Fibroblast of lung (primary cell): ENCODE measurements at regions not wholly inside any gene's neighbourhood (a gene's known extent, or its start where the extent isn't known, plus 50 kb on each side); places are given as distances from the start of the nearest gene placed in this dataset.

ENCODE experiments used
- CTCF ChIP-seq, 2 donors: IDR thresholded peaks in 1 of 2; conservative IDR thresholded peaks in 1 of 2; 1 replicate in 1 of 2; 2 replicates in 1 of 2; pipeline ENCODE4 v1.5.1; 2011 to 2012; ENCODE audit warnings: low read length in 2 of 2, control low read depth in 1 of 2, inconsistent platforms in 1 of 2, low read depth in 1 of 2, mild to moderate bottlenecking in 1 of 2
- EZH2 ChIP-seq: IDR thresholded peaks from 2 replicates; pipeline ENCODE4 v1.5.1; 2012; ENCODE audit warnings: low read length, control low read depth, mild to moderate bottlenecking; ENCODE audit errors: missing control alignments

GRCh38 chr5:72623323-72623722, 116.1 kb upstream of the ZNF366 start:
- TF ChIP-seq CTCF (conservative IDR thresholded peaks at IDR 0.05 in 1 of 2, IDR thresholded peaks at IDR 0.05 in 1 of 2; ENCODE audit: low read depth in 1 of 2, low read length in 2 of 2) (no peak), EZH2 (no peak)
